ENCODE measurements at regions not wholly inside any gene's neighbourhood (a gene's known extent, or its start where the extent isn't known, plus 50 kb on each side); places are given as distances from the start of the nearest gene placed in this dataset.

DNA sequence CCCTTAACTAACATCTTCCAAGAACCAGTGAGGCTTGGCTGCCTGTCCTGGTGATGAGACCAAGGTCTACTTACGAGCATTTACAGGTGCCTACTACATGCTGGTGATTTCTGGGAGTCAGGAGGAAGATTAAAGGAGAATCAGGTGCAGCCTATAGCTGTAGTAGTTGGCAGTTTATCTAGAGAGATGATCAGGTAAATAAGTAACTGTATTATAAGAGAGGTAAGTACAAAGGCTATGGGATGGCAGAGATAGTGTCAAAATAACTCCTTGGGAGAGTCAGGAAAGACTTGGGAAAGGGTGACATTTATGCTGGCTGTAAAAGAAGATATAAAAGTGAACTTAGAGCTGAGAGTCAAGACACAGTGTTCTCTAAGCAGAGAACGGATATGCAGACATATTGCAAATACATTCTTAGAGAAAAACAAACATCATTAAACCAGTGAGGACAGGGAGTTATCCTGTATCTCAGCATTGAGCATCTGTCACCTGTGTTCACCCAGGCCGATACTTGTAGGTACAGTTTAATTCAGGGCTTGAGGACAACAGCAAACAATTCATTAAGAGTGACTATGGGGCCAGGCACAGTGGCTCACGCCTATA, 49.7 kb upstream of the ACP3 start:
- H3K4me3 ChIP-seq (ENCODE audit: low read depth, low read length) = no peak overlapping the region
